ENCODE measurements at regions not wholly inside any gene's neighbourhood (a gene's known extent, or its start where the extent isn't known, plus 50 kb on each side); places are given as distances from the start of the nearest gene placed in this dataset.

GRCh38 chr6:1053586-1053985 is 258.3 kb upstream of the FOXQ1 start (continued):
- no peak for TF ChIP-seq CTCF (IDR thresholded peaks at IDR 0.05)
- TF ChIP-seq RXRA (IDR thresholded peaks at IDR 0.05; ENCODE audit: borderline replicate concordance, low read depth): no peak
- TF ChIP-seq IRF3 (IDR thresholded peaks at IDR 0.05; ENCODE audit: low read depth, low read length): no peak
- TF ChIP-seq USF2 (IDR thresholded peaks at IDR 0.05; ENCODE audit: borderline replicate concordance, low read depth, low read length): no peak

- WGBS (ENCODE audit: low lambda C conversion rate): 0% methylated on average over 3 of the region's 3 CpGs
Observed at GRCh38 chr6:1052262-1052661, 259.6 kb upstream of the FOXQ1 start.

GRCh38 chr6:1049900-1050299 is 262.0 kb upstream of the FOXQ1 start:
- POLR2A ChIA-PET: no interaction called here

More at GRCh38 chr6:1052262-1052661, 259.6 kb upstream of the FOXQ1 start:
- H3K27me3 ChIP-seq (ENCODE audit: insufficient read depth): peaks cover 10% of the 10 kb centered on the region
- TF ChIP-seq NRF1 (IDR thresholded peaks at IDR 0.05; ENCODE audit: low read depth, low read length) (no peak), JUND (IDR thresholded peaks at IDR 0.05) (no peak), SIN3A (IDR thresholded peaks at IDR 0.05; ENCODE audit: borderline replicate concordance, low read depth, low read length) (no peak), RAD21 (IDR thresholded peaks at IDR 0.05; ENCODE audit: low read length) (no peak), IRF3 (IDR thresholded peaks at IDR 0.05; ENCODE audit: low read depth, low read length) (no peak), ELF1 (IDR thresholded peaks at IDR 0.05) (no peak), TAF1 (IDR thresholded peaks at IDR 0.05; ENCODE audit: borderline replicate concordance, low read depth, low read length) (no peak)
- no peak overlapping the region for H3K4me2 ChIP-seq
- H3K9me2 ChIP-seq: no peaks in the 10 kb centered on the region
- no peaks in the 10 kb centered on the region for H3K36me3 ChIP-seq (replicated peaks in 1 of 2; ENCODE audit: control insufficient read depth in 1 of 2, insufficient read depth in 2 of 2, low read length in 1 of 2)
- CTCF ChIA-PET: no interaction called here
- DNase-seq: no peak
- no peak overlapping the region for H3K27ac ChIP-seq (ENCODE audit: low read depth in 2 of 2, low read length in 1 of 2)
- H3K79me2 ChIP-seq (ENCODE audit: insufficient read depth): no peaks in the 10 kb centered on the region
- no peak overlapping the region for H2AFZ ChIP-seq (ENCODE audit: low read depth)
- no peak overlapping the region for H3K9ac ChIP-seq
- H3K9me3 ChIP-seq: no peaks in the 10 kb centered on the region
- no peak overlapping the region for H3K4me3 ChIP-seq (ENCODE audit: low read depth in 2 of 2, low read length in 1 of 2)
- H4K20me1 ChIP-seq (ENCODE audit: insufficient read depth): no peaks in the 10 kb centered on the region
- H3K4me1 ChIP-seq (ENCODE audit: control insufficient read depth in 1 of 2, insufficient read depth in 2 of 2, low read depth in 1 of 2, low read length in 1 of 2): no peaks in the 10 kb centered on the region
- no peaks in the 10 kb centered on the region for H3F3A ChIP-seq (replicated peaks; ENCODE audit: insufficient read depth)
- POLR2A ChIA-PET: no interaction called here

More at GRCh38 chr6:1049900-1050299, 262.0 kb upstream of the FOXQ1 start:
- no peaks in the 10 kb centered on the region for H3K9me3 ChIP-seq
- no peaks in the 10 kb centered on the region for H3K36me3 ChIP-seq (replicated peaks in 1 of 2; ENCODE audit: control insufficient read depth in 1 of 2, insufficient read depth in 2 of 2, low read length in 1 of 2)
- no peak overlapping the region for H2AFZ ChIP-seq (ENCODE audit: low read depth)
- no peaks in the 10 kb centered on the region for H3K79me2 ChIP-seq (ENCODE audit: insufficient read depth)
- CTCF ChIA-PET: no interaction called here
- no peak for TF ChIP-seq CHD2 (IDR thresholded peaks at IDR 0.05; ENCODE audit: low read length, partially characterized antibody)
- no peak for TF ChIP-seq ELF1 (IDR thresholded peaks at IDR 0.05)
- H4K20me1 ChIP-seq (ENCODE audit: insufficient read depth): no peaks in the 10 kb centered on the region
- no peak overlapping the region for H3K4me3 ChIP-seq (ENCODE audit: low read depth in 2 of 2, low read length in 1 of 2)
- H3K9me2 ChIP-seq: no peaks in the 10 kb centered on the region
- DNase-seq: no peak
- WGBS (ENCODE audit: low lambda C conversion rate): 5% methylated on average over 5 of the region's 5 CpGs
- H3K4me2 ChIP-seq: no peak overlapping the region
- no peaks in the 10 kb centered on the region for H3F3A ChIP-seq (replicated peaks; ENCODE audit: insufficient read depth)
- peaks cover 10% of the 10 kb centered on the region for H3K27me3 ChIP-seq (ENCODE audit: insufficient read depth)
- no peak overlapping the region for H3K9ac ChIP-seq
- H3K4me1 ChIP-seq (ENCODE audit: control insufficient read depth in 1 of 2, insufficient read depth in 2 of 2, low read depth in 1 of 2, low read length in 1 of 2): no peaks in the 10 kb centered on the region
- no peak overlapping the region for H3K27ac ChIP-seq (ENCODE audit: low read depth in 2 of 2, low read length in 1 of 2)

All from SK-N-SH (cell line).